Liver (tissue), 8 donors: ENCODE measurements at regions not wholly inside any gene's neighbourhood (a gene's known extent, or its start where the extent isn't known, plus 50 kb on each side); places are given as distances from the start of the nearest gene placed in this dataset.

Experiments used
- DNase-seq: peaks from one replicate; pipeline ENCODE4 v3.0.0-alpha.2; 2017; ENCODE audit warnings: low spot score
- H3K27ac ChIP-seq, 2 donors: one replicate each; pipeline ENCODE4 v1.7.0; 2013; ENCODE audit warnings: inconsistent platforms in 2 of 2, low read length in 2 of 2, control low read depth in 1 of 2, low read depth in 1 of 2, mild to moderate bottlenecking in 1 of 2
- H3K27me3 ChIP-seq, 4 donors: one replicate each; pipeline versions ENCODE4 v1.6.1 to v1.7.0; 2013; ENCODE audit warnings: low read length in 3 of 4, inconsistent platforms in 1 of 4, mild to moderate bottlenecking in 1 of 4, moderate library complexity in 1 of 4; ENCODE audit not compliant: control insufficient read depth in 4 of 4, insufficient read depth in 4 of 4
- H3K36me3 ChIP-seq, 4 donors: one replicate each; pipeline versions ENCODE4 v1.6.1 to v1.7.0; 2013; ENCODE audit warnings: low read length in 3 of 4, mild to moderate bottlenecking in 3 of 4, low read depth in 1 of 4, moderate library complexity in 1 of 4; ENCODE audit not compliant: control insufficient read depth in 4 of 4, insufficient read depth in 3 of 4
- H3K4me1 ChIP-seq, 4 donors: one replicate each; pipeline versions ENCODE4 v1.6.1 to v1.7.0; 2013; ENCODE audit warnings: low read length in 3 of 4, mild to moderate bottlenecking in 3 of 4, moderate library complexity in 1 of 4; ENCODE audit not compliant: control insufficient read depth in 4 of 4, insufficient read depth in 4 of 4
- H3K4me3 ChIP-seq, 3 donors: one replicate each; pipeline versions ENCODE4 v1.6.1 to v1.7.0; 2013; ENCODE audit warnings: low read length in 3 of 3, control low read depth in 1 of 3, low read depth in 1 of 3, mild to moderate bottlenecking in 1 of 3
- H3K9ac ChIP-seq, 2 donors: one replicate each; pipeline ENCODE4 v1.7.0; 2013; ENCODE audit warnings: low read length in 2 of 2, mild to moderate bottlenecking in 2 of 2, moderate library complexity in 2 of 2, control low read depth in 1 of 2, low read depth in 1 of 2
- H3K9me3 ChIP-seq, 4 donors: one replicate each; pipeline versions ENCODE4 v1.6.1 to v1.7.0; 2013; ENCODE audit warnings: low read length in 3 of 4; ENCODE audit not compliant: control insufficient read depth in 4 of 4
- CTCF ChIP-seq: fragments of 150-350 bp; IDR thresholded peaks from 2 replicates; pipeline ENCODE4 v1.5.1; 2017; ENCODE audit warnings: improper control_type of control experiment, low read depth, low read length; ENCODE audit not compliant: missing input control
- EGR1 ChIP-seq, 2 donors: IDR thresholded peaks; 2 replicates each; pipeline ENCODE4 v1.6.1; 2016 to 2018; ENCODE audit warnings: antibody characterized with exemption in 2 of 2, low read depth in 2 of 2
- FOXA1 ChIP-seq: IDR thresholded peaks from 2 replicates; pipeline ENCODE4 v1.6.1; 2016; ENCODE audit warnings: antibody characterized with exemption
- FOXA2 ChIP-seq: IDR thresholded peaks from 2 replicates; pipeline ENCODE4 v1.6.1; 2016; ENCODE audit warnings: antibody characterized with exemption
- GABPA ChIP-seq, 2 donors: IDR thresholded peaks in 1 of 2; conservative IDR thresholded peaks in 1 of 2; 2 replicates each; pipeline ENCODE4 v1.6.1; 2016; ENCODE audit warnings: antibody characterized with exemption in 2 of 2, mild to moderate bottlenecking in 1 of 2, moderate library complexity in 1 of 2
- HNF4A ChIP-seq, 2 donors: conservative IDR thresholded peaks; 2 replicates each; pipeline ENCODE4 v1.6.1; 2016; ENCODE audit warnings: antibody characterized with exemption in 2 of 2, mild to moderate bottlenecking in 2 of 2
- JUND ChIP-seq, 2 donors: IDR thresholded peaks; 2 replicates each; pipeline ENCODE4 v1.6.1; 2016; ENCODE audit warnings: antibody characterized with exemption in 2 of 2
- MAX ChIP-seq: IDR thresholded peaks from 2 replicates; pipeline ENCODE4 v1.6.1; 2016; ENCODE audit warnings: antibody characterized with exemption
- NR2F2 ChIP-seq: IDR thresholded peaks from 2 replicates; pipeline ENCODE4 v1.6.1; 2016; ENCODE audit warnings: antibody characterized with exemption
- RAD21 ChIP-seq, 2 donors: IDR thresholded peaks; 2 replicates each; pipeline ENCODE4 v1.6.1; 2016; ENCODE audit warnings: antibody characterized with exemption in 2 of 2, mild to moderate bottlenecking in 2 of 2
- REST ChIP-seq: IDR thresholded peaks from 2 replicates; pipeline ENCODE4 v1.6.1; 2016; ENCODE audit warnings: antibody characterized with exemption, mild to moderate bottlenecking
- RXRA ChIP-seq, 2 donors: IDR thresholded peaks; 2 replicates each; pipeline ENCODE4 v1.6.1; 2017 to 2018; ENCODE audit warnings: antibody characterized with exemption in 2 of 2, mild to moderate bottlenecking in 1 of 2
- SP1 ChIP-seq: IDR thresholded peaks from 2 replicates; pipeline ENCODE4 v1.6.1; 2018; ENCODE audit warnings: antibody characterized with exemption, mild to moderate bottlenecking
- TAF1 ChIP-seq: conservative IDR thresholded peaks from 2 replicates; pipeline ENCODE4 v1.6.1; 2016; ENCODE audit warnings: antibody characterized with exemption, mild to moderate bottlenecking
- YY1 ChIP-seq: IDR thresholded peaks from 2 replicates; pipeline ENCODE4 v1.6.1; 2016; ENCODE audit warnings: antibody characterized with exemption, mild to moderate bottlenecking
- WGBS: extraction: QIAGEN DNeasy Blood & Tissue Kit; methylation state at CpG from one replicate; pipeline ENCODE4 v1.1.7; 2013; 5-methylcytosine and 5-hydroxymethylcytosine counted together
- TF ChIP-seq, protein P1 (sequence below): IDR thresholded peaks from 2 replicates; pipeline ENCODE4 v1.6.1; 2016; ENCODE audit warnings: antibody characterized with exemption
- donor health status: healthy.
- donor health status: healthy.
- donor health status: healthy.
- donor health status: healthy.
- donor health status: healthy.

- no peak overlapping the region for H3K4me3 ChIP-seq
- H3K36me3 ChIP-seq: no peaks in the 10 kb centered on the region
- no peak overlapping the region for H3K27ac ChIP-seq
- no peaks in the 10 kb centered on the region for H3K4me1 ChIP-seq
- no peak for DNase-seq
- 87% methylated on average over 2 of the region's 2 CpGs for WGBS
- H3K27me3 ChIP-seq: no peaks in the 10 kb centered on the region
- no peak for TF ChIP-seq RXRA (IDR thresholded peaks at IDR 0.05)
- no peak for TF ChIP-seq REST
- no peak for TF ChIP-seq FOXA2
- TF ChIP-seq, protein P1, sequence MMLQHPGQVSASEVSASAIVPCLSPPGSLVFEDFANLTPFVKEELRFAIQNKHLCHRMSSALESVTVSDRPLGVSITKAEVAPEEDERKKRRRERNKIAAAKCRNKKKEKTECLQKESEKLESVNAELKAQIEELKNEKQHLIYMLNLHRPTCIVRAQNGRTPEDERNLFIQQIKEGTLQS: no peak
- no peak for TF ChIP-seq EGR1 (IDR thresholded peaks at IDR 0.05; ENCODE audit: low read depth in 2 of 2)
- TF ChIP-seq YY1: no peak
- no peak for TF ChIP-seq FOXA1
- TF ChIP-seq RAD21 (IDR thresholded peaks at IDR 0.05): no peak
- TF ChIP-seq CTCF: no peak
- TF ChIP-seq SP1: no peak
- H3K9me3 ChIP-seq: no peaks in the 10 kb centered on the region
- no peak overlapping the region for H3K9ac ChIP-seq
Measured at GRCh38 chr7:17590221-17590620, 291.8 kb downstream of the AHR start.

DNA sequence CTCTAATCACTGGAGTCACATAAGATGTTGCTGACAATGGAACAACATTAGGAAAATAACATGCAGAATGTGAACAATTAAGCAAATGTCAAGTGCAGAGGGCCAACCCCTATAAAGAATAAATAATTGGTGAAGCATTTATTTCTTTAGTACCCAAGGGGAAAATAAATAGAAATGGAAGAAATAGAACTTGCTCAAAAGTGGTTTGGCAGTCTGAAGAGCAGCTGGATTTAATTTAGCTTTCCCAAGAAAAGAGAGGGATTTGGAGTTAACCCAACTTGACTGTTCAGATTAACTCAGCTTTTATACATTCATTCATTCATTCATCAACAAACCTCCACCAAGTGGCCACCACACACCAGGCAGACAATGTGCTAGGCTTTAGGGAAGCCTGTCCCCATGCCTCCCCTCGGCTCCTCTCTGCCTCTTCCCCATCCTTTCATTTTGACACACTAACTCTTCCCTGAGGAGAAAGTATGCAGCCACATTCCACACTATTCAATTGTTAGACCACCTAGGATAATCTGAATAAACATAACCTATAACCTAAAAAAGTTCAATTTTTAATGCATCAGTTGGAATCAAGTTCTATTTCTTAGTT is 295.5 kb downstream of the AHR start:
- 94% methylated on average over 1 of the region's 1 CpG for WGBS
- no peak overlapping the region for H3K9ac ChIP-seq
- H3K9me3 ChIP-seq: no peaks in the 10 kb centered on the region
- H3K36me3 ChIP-seq: no peaks in the 10 kb centered on the region
- no peaks in the 10 kb centered on the region for H3K27me3 ChIP-seq
- no peak overlapping the region for H3K27ac ChIP-seq
- TF ChIP-seq JUND (IDR thresholded peaks at IDR 0.05): no peak
- TF ChIP-seq MAX: no peak
- no peak for TF ChIP-seq FOXA2
- no peak for TF ChIP-seq RXRA (IDR thresholded peaks at IDR 0.05)
- TF ChIP-seq RAD21 (IDR thresholded peaks at IDR 0.05): no peak
- no peak for TF ChIP-seq NR2F2
- no peak for TF ChIP-seq YY1
- no peak for TF ChIP-seq GABPA (IDR thresholded peaks at IDR 0.05 in 1 of 2, conservative IDR thresholded peaks at IDR 0.05 in 1 of 2)
- no peak for TF ChIP-seq REST
- no peak for TF ChIP-seq EGR1 (IDR thresholded peaks at IDR 0.05; ENCODE audit: low read depth in 2 of 2)
- no peak for TF ChIP-seq SP1
- no peak for TF ChIP-seq HNF4A (conservative IDR thresholded peaks at IDR 0.05)
- TF ChIP-seq, protein P1: no peak
- TF ChIP-seq TAF1: no peak
- H3K4me3 ChIP-seq: no peak overlapping the region
- DNase-seq: no peak
- peaks cover 0 to 2% (median 0%) of the 10 kb centered on the region in 4 donors for H3K4me1 ChIP-seq
